ENCODE measurements at regions not wholly inside any gene's neighbourhood (a gene's known extent, or its start where the extent isn't known, plus 50 kb on each side); places are given as distances from the start of the nearest gene placed in this dataset.

GRCh38 chr17:79484600-79485418 is 126.0 kb downstream of the RBFOX3 start:
- TF ChIP-seq, protein P1, sequence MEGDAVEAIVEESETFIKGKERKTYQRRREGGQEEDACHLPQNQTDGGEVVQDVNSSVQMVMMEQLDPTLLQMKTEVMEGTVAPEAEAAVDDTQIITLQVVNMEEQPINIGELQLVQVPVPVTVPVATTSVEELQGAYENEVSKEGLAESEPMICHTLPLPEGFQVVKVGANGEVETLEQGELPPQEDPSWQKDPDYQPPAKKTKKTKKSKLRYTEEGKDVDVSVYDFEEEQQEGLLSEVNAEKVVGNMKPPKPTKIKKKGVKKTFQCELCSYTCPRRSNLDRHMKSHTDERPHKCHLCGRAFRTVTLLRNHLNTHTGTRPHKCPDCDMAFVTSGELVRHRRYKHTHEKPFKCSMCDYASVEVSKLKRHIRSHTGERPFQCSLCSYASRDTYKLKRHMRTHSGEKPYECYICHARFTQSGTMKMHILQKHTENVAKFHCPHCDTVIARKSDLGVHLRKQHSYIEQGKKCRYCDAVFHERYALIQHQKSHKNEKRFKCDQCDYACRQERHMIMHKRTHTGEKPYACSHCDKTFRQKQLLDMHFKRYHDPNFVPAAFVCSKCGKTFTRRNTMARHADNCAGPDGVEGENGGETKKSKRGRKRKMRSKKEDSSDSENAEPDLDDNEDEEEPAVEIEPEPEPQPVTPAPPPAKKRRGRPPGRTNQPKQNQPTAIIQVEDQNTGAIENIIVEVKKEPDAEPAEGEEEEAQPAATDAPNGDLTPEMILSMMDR (IDR thresholded peaks at IDR 0.05 in 2 of 3, conservative IDR thresholded peaks at IDR 0.05 in 1 of 3; ENCODE audit: borderline replicate concordance in 1 of 3, insufficient read depth in 1 of 3, low read depth in 2 of 3, low read length in 2 of 3): no peak
- TF ChIP-seq EZH2 (IDR thresholded peaks at IDR 0.05): no peak
- TF ChIP-seq MAX (IDR thresholded peaks at IDR 0.05): no peak
- TF ChIP-seq ZBTB33 (IDR thresholded peaks at IDR 0.05; ENCODE audit: extremely low read depth, insufficient replicate concordance, low read length): no peak
- no peak for TF ChIP-seq SIN3A (IDR thresholded peaks at IDR 0.05; ENCODE audit: low read depth)
- no peak for TF ChIP-seq POLR2A (IDR thresholded peaks at IDR 0.05; ENCODE audit: borderline replicate concordance, extremely low read depth, insufficient read depth, insufficient read length)
- no peak for TF ChIP-seq CEBPB (IDR thresholded peaks at IDR 0.05; ENCODE audit: low read depth)
- TF ChIP-seq TCF7L2 (IDR thresholded peaks at IDR 0.05; ENCODE audit: borderline replicate concordance, extremely low read depth, insufficient read depth, insufficient read length): no peak
- TF ChIP-seq, protein P2, sequence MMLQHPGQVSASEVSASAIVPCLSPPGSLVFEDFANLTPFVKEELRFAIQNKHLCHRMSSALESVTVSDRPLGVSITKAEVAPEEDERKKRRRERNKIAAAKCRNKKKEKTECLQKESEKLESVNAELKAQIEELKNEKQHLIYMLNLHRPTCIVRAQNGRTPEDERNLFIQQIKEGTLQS (IDR thresholded peaks at IDR 0.05): no peak
- no peak for TF ChIP-seq YY1 (IDR thresholded peaks at IDR 0.05; ENCODE audit: extremely low read depth, insufficient replicate concordance, low read depth, low read length)
- no peak for TF ChIP-seq ELF1 (IDR thresholded peaks at IDR 0.05; ENCODE audit: borderline replicate concordance, low read depth)
- no peak for TF ChIP-seq JUND (IDR thresholded peaks at IDR 0.05)
- TF ChIP-seq RAD21 (IDR thresholded peaks at IDR 0.05; ENCODE audit: low read depth): no peak
